GM12873 (cell line): ENCODE measurements at regions not wholly inside any gene's neighbourhood (a gene's known extent, or its start where the extent isn't known, plus 50 kb on each side); places are given as distances from the start of the nearest gene placed in this dataset.

ENCODE experiments used
- TF ChIP-seq, protein P1 (sequence below): IDR thresholded peaks from 2 replicates; pipeline ENCODE4 v1.5.1; 2012; ENCODE audit warnings: low read depth, mild to moderate bottlenecking, moderate library complexity, low read length, control low read depth; ENCODE audit not compliant: insufficient read depth; ENCODE audit errors: missing control alignments

DNA sequence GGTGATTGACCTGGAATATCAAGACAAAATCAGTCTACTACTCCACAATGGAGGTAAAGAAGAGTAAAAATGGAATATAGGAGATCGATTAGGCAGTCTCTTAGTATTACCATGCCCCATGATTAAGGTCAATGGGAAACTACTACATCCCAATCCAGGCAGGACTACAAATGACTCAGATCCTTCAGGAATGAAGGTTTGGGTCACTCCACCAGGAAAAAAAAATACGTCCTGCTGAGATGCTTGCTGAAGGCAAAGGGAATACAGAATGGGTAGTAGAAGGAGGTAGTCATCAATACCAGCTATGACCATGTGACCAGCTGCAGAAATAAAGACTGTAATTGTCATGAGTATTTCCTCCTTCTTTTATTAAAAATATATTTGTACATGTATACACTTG, 103.4 kb upstream of the NPAS2 start:
- TF ChIP-seq, protein P1, sequence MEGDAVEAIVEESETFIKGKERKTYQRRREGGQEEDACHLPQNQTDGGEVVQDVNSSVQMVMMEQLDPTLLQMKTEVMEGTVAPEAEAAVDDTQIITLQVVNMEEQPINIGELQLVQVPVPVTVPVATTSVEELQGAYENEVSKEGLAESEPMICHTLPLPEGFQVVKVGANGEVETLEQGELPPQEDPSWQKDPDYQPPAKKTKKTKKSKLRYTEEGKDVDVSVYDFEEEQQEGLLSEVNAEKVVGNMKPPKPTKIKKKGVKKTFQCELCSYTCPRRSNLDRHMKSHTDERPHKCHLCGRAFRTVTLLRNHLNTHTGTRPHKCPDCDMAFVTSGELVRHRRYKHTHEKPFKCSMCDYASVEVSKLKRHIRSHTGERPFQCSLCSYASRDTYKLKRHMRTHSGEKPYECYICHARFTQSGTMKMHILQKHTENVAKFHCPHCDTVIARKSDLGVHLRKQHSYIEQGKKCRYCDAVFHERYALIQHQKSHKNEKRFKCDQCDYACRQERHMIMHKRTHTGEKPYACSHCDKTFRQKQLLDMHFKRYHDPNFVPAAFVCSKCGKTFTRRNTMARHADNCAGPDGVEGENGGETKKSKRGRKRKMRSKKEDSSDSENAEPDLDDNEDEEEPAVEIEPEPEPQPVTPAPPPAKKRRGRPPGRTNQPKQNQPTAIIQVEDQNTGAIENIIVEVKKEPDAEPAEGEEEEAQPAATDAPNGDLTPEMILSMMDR, result no peak

DNA sequence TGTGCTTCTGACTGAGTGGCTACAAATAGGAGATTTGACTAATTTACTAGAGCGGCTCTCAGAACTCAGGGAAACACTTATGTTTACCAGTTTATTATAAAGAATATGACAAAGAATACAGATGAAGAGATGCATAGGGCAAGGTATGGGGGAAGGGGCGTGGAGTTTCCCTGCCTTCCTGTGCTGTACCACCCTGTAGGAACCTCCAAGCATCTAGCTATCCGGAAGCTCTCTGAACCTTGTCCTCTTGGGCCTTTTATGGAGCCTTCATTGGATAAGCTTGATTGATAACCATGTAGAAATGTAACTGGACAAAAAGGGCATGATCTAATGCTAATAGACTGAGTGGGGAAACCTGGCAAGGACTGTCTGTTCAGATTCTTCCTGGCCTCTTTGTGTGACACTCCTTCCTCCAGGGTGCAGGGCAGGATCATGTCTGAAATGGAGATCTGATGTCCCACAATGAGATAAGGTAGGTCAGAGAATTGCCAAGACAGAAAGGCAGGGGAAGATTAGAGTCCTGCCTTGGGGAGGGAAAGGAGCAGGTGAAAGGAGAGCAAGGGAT, 101.8 kb upstream of the NPAS2 start:
- TF ChIP-seq, protein P1, result no peak

DNA sequence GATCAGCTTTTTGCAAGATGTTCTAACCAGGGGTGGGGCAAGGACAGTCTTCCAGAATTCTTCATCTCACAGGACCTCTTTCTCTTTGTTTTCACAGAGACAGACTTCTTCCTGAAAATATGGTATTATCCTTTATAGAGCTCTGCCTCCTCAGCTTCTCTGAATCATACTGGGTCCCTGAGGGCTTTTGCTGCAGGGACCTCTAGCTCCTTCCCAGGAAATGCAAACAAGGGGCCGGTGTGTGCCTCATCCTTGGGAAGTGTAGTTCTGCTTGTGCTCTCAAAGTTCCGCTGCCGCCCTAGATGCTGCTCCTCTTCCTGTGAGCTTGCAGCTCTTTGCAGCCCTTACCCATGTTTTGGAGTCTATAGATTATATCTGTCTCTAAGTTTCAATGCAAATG, 99.5 kb upstream of the NPAS2 start:
- TF ChIP-seq, protein P1, result no peak

DNA sequence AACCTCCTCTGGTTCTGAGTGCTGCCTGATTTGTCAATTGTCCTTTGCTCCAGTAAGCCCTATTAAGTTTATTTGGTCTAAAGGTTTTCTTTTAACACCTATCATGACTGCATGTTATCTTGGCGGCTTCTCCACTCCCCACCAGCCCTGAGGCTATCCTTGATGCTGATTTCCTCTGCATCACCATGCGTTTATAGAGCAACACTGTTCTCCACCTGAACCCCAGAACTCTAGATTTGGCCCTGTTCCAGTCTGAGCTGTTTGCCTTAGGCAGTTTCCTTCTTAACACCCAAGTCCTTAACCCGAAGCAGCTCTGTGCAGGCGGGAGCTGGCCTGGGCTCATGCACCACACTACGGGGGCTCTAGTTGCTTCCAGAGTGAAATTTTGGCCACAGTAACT, 98.2 kb upstream of the NPAS2 start:
- TF ChIP-seq, protein P1, result no peak

DNA sequence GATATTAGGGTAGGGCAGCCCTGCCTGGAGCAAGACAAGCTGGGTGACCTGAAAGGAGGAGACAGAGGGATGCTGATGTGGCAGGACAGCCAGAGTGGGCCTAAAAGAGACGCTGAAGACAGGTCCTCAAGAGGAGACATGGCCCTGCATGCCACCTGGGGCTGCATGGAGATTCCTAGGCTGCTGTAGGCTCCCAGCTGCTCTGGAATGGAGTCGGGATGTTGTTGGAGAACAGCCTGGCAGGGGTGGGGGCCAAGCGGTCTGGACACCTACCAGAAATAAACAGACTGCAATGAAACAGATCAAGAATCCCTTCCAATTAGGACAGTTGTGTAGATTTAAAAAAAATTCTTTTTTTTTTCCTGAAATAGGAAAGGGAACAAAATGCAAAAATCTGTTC, 97.8 kb upstream of the NPAS2 start:
- TF ChIP-seq, protein P1, result no peak

DNA sequence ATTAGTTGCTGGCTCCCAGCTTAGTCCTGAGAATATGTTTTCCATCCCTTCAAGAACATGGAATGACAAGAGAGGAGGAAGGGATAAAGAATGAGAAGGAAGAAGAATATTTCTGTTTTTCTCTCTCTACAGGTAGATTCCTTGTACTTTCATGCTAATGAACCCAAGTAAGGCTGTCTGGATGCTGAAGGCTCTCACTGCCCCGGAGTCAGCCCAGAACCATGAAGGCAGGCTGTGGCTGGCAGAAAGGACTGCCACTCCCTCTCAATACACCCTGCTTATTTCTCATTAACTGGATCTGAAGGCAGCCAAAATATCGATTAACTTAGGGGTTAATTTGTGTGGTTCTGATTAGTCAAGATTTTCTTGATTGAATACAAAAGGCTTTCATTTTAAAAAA, 93.1 kb upstream of the NPAS2 start:
- TF ChIP-seq, protein P1, result no peak

DNA sequence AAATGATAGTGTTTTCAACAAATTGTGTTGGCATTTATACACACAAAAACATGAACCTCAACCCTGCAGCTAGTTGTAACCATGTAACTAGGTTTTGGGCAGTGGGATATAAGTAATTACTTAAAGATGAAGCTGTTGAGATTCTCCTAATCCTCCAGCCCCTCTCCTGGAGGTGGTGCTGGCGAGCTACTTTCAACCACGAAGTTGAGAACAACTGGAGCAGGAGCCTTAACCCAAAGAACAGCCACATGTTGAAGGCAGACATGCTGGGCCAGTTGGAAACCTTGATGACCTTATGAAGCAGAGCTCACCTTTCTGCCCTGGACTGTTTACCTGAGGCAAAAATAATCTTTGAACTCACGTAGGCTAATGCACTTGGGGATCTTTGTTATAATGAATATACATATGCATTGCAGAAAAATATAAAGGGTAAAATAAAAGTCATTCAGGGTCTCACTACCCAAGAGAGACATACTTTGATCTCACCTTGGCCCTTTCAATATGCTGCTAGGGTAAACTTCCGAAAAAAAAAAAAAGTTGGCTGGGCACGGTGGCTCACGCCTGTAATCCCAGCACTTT, 89.6 kb upstream of the NPAS2 start:
- TF ChIP-seq, protein P1, result peak; percentile 58
